Neural progenitor cell (in vitro differentiated cells): ENCODE measurements at regions not wholly inside any gene's neighbourhood (a gene's known extent, or its start where the extent isn't known, plus 50 kb on each side); places are given as distances from the start of the nearest gene placed in this dataset.

Source experiments
- DNase-seq: peaks from one replicate; pipeline ENCODE4 v3.0.0-alpha.2; 2016; ENCODE audit warnings: low spot score
- H2AFZ ChIP-seq: fragments of 200-600 bp; sonication (generic); replicated peaks from 2 replicates; pipeline ENCODE4 v1.6.1; 2016; ENCODE audit warnings: antibody characterized with exemption
- H3F3A ChIP-seq: fragments of 200-600 bp; sonication (generic); 2 replicates; pipeline ENCODE4 v1.6.1; 2016; ENCODE audit warnings: antibody characterized with exemption, low read depth
- H3K27ac ChIP-seq: fragments of 200-600 bp; sonication (generic); 2 replicates; pipeline ENCODE4 v1.5.1; 2016; ENCODE audit warnings: mild to moderate bottlenecking
- H3K27me3 ChIP-seq: fragments of 200-600 bp; sonication (generic); 2 replicates; pipeline ENCODE4 v1.6.1; 2016; ENCODE audit warnings: mild to moderate bottlenecking, moderate library complexity
- H3K36me3 ChIP-seq: fragments of 200-600 bp; sonication (generic); 2 replicates; pipeline ENCODE4 v1.5.1; 2016
- H3K4me1 ChIP-seq: fragments of 200-600 bp; sonication (generic); 2 replicates; pipeline ENCODE4 v1.6.1; 2016; ENCODE audit warnings: mixed run types
- H3K4me2 ChIP-seq: fragments of 200-600 bp; sonication (generic); 2 replicates; pipeline ENCODE4 v1.6.1; 2016
- H3K4me3 ChIP-seq: fragments of 200-600 bp; sonication (generic); 2 replicates; pipeline ENCODE4 v1.5.1; 2016
- H3K79me2 ChIP-seq: fragments of 200-600 bp; sonication (generic); 2 replicates; pipeline ENCODE4 v1.6.1; 2016; ENCODE audit warnings: low read depth
- H3K9ac ChIP-seq: fragments of 200-600 bp; sonication (generic); 2 replicates; pipeline ENCODE4 v1.6.1; 2016
- H3K9me3 ChIP-seq: fragments of 200-600 bp; sonication (generic); 2 replicates; pipeline ENCODE4 v1.5.1; 2016; ENCODE audit warnings: low read depth
- H4K20me1 ChIP-seq: fragments of 200-600 bp; sonication (generic); 2 replicates; pipeline ENCODE4 v1.6.1; 2016; ENCODE audit warnings: low read depth
- H3K27ac Mint-ChIP-seq: 3 replicates; pipeline ENCODE4 v1.8.0; 2021; ENCODE audit warnings: mixed read lengths
- H3K27me3 Mint-ChIP-seq: 2 replicates; pipeline ENCODE4 v1.8.0; 2022; ENCODE audit warnings: low read depth, mild to moderate bottlenecking, inconsistent platforms, moderate library complexity, mixed read lengths; ENCODE audit not compliant: insufficient read depth
- H3K36me3 Mint-ChIP-seq: 3 replicates; pipeline ENCODE4 v1.8.0; 2021; ENCODE audit warnings: mixed read lengths
- H3K4me1 Mint-ChIP-seq: 3 replicates; pipeline ENCODE4 v1.8.0; 2021; ENCODE audit warnings: mixed read lengths
- H3K4me3 Mint-ChIP-seq: 3 replicates; pipeline ENCODE4 v1.8.0; 2021; ENCODE audit warnings: mild to moderate bottlenecking, moderate library complexity, mixed read lengths
- H3K9me3 Mint-ChIP-seq: 3 replicates; pipeline ENCODE4 v1.8.0; 2020; ENCODE audit warnings: mixed read lengths
- EZH2 ChIP-seq: fragments of 200-600 bp; sonication (generic); IDR thresholded peaks from 2 replicates; pipeline ENCODE4 v1.6.1; 2017; ENCODE audit warnings: antibody characterized with exemption, mild to moderate bottlenecking, moderate library complexity
- EZH2phosphoT487 ChIP-seq: fragments of 200-600 bp; sonication (generic); IDR thresholded peaks from 2 replicates; pipeline ENCODE4 v1.6.1; 2017; ENCODE audit warnings: antibody characterized with exemption
- TF ChIP-seq, protein P1 (sequence below): fragments of 200-600 bp; sonication (generic); IDR thresholded peaks from 2 replicates; pipeline ENCODE4 v1.5.1; 2017; ENCODE audit warnings: antibody characterized with exemption, mild to moderate bottlenecking

DNA sequence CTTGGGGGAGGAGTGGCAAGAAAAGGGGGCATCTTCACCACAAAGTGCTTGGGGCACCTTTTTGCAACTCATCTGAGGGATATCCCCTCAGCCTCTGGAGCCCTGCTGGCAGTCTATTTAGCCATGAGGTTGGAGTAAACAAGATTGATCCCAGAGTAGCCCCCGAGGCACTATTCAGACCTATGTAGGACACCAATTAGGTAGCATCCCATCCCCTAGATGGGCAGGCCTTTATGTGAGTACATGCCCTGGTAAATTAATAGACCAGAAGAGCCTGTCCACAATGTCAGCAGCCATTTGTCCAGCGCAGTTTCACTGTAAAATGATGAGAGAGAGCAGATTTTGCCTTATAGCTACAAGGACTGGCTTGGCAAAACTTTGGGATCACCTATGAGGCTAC, 221.4 kb downstream of the DRD1 start:
- TF ChIP-seq EZH2phosphoT487 = no peak
- no peaks in the 10 kb centered on the region for H4K20me1 ChIP-seq
- H2AFZ ChIP-seq = peak overlapping the region; percentile 28
- Mint-ChIP-seq H3K9me3 (no peaks in the 10 kb centered on the region), H3K4me3 (no peak overlapping the region), H3K27ac (no peak overlapping the region), H3K36me3 (no peaks in the 10 kb centered on the region), H3K27me3 (peaks cover 10% of the 10 kb centered on the region), H3K4me1 (peaks cover 26% of the 10 kb centered on the region)
- H3K27ac ChIP-seq = no peak overlapping the region
- no peaks in the 10 kb centered on the region for H3K9me3 ChIP-seq
- no peak overlapping the region for H3K9ac ChIP-seq
- no peak overlapping the region for H3K4me3 ChIP-seq
- H3F3A ChIP-seq = no peaks in the 10 kb centered on the region
- no peaks in the 10 kb centered on the region for H3K79me2 ChIP-seq
- no peak overlapping the region for H3K4me2 ChIP-seq
- H3K4me1 ChIP-seq = peaks cover 15% of the 10 kb centered on the region
- DNase-seq = no peak
- no peaks in the 10 kb centered on the region for H3K27me3 ChIP-seq
- no peaks in the 10 kb centered on the region for H3K36me3 ChIP-seq

GRCh38 chr5:175220549-175220948, 223.4 kb downstream of the DRD1 start:
- H3K9me3 Mint-ChIP-seq = no peaks in the 10 kb centered on the region
- DNase-seq = no peak
- Histone ChIP-seq H3K27me3 (no peaks in the 10 kb centered on the region), H3F3A (no peaks in the 10 kb centered on the region), H3K4me2 (no peak overlapping the region), H3K36me3 (no peaks in the 10 kb centered on the region), H3K27ac (no peak overlapping the region), H2AFZ (no peak overlapping the region), H3K9ac (no peak overlapping the region), H3K9me3 (no peaks in the 10 kb centered on the region), H3K4me1 (peaks cover 15% of the 10 kb centered on the region), H4K20me1 (no peaks in the 10 kb centered on the region), H3K4me3 (no peak overlapping the region), H3K79me2 (no peaks in the 10 kb centered on the region)
- TF ChIP-seq, protein P1, sequence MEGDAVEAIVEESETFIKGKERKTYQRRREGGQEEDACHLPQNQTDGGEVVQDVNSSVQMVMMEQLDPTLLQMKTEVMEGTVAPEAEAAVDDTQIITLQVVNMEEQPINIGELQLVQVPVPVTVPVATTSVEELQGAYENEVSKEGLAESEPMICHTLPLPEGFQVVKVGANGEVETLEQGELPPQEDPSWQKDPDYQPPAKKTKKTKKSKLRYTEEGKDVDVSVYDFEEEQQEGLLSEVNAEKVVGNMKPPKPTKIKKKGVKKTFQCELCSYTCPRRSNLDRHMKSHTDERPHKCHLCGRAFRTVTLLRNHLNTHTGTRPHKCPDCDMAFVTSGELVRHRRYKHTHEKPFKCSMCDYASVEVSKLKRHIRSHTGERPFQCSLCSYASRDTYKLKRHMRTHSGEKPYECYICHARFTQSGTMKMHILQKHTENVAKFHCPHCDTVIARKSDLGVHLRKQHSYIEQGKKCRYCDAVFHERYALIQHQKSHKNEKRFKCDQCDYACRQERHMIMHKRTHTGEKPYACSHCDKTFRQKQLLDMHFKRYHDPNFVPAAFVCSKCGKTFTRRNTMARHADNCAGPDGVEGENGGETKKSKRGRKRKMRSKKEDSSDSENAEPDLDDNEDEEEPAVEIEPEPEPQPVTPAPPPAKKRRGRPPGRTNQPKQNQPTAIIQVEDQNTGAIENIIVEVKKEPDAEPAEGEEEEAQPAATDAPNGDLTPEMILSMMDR = no peak
- TF ChIP-seq EZH2phosphoT487 = no peak
- no peak for TF ChIP-seq EZH2
- no peak overlapping the region for H3K4me3 Mint-ChIP-seq
- H3K4me1 Mint-ChIP-seq = peaks cover 35% of the 10 kb centered on the region
- no peak overlapping the region for H3K27ac Mint-ChIP-seq
- peaks cover 11% of the 10 kb centered on the region for H3K27me3 Mint-ChIP-seq
- H3K36me3 Mint-ChIP-seq = no peaks in the 10 kb centered on the region

- H3K4me2 ChIP-seq = no peak overlapping the region
- no peak overlapping the region for H2AFZ ChIP-seq
- H3K4me3 ChIP-seq = no peak overlapping the region
- TF ChIP-seq EZH2 (no peak), EZH2phosphoT487 (no peak)
- TF ChIP-seq, protein P1 = no peak
- no peaks in the 10 kb centered on the region for H3K27me3 ChIP-seq
- Mint-ChIP-seq H3K9me3 (no peaks in the 10 kb centered on the region), H3K36me3 (no peaks in the 10 kb centered on the region), H3K4me1 (peaks cover 32% of the 10 kb centered on the region), H3K4me3 (no peak overlapping the region), H3K27me3 (peaks cover 11% of the 10 kb centered on the region), H3K27ac (no peak overlapping the region)
- no peaks in the 10 kb centered on the region for H3K79me2 ChIP-seq
- H4K20me1 ChIP-seq = no peaks in the 10 kb centered on the region
- no peak overlapping the region for H3K27ac ChIP-seq
- H3K4me1 ChIP-seq = peaks cover 15% of the 10 kb centered on the region
- no peak overlapping the region for H3K9ac ChIP-seq
- DNase-seq = no peak
- H3F3A ChIP-seq = no peaks in the 10 kb centered on the region
- H3K9me3 ChIP-seq = no peaks in the 10 kb centered on the region
- H3K36me3 ChIP-seq = no peaks in the 10 kb centered on the region
Measured at GRCh38 chr5:175219366-175219765, 224.6 kb downstream of the DRD1 start.

DNA sequence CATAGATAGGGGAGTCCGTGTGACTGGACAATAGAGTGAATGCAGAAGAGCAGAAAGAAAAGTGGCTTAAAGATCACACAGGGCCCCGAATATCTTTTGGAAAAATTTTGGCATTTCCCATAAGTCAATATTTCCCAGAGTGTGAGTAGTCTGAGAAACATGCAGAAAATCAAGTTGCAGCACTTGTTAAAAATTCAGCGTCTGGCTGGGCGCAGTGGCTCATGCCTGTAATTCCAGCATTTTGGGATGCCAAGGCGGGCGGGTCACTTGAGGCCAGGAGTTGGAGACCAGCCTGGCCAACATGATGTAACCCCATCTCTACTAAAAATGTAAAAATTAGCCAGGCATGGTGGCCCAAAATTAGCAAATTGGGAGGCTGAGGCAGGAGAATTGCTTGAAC, 227.0 kb downstream of the DRD1 start:
- TF ChIP-seq, protein P1 = no peak
- no peak for TF ChIP-seq EZH2phosphoT487
- TF ChIP-seq EZH2 = no peak
- Mint-ChIP-seq H3K27ac (no peak overlapping the region), H3K9me3 (no peaks in the 10 kb centered on the region), H3K36me3 (no peaks in the 10 kb centered on the region), H3K27me3 (peaks cover 6% of the 10 kb centered on the region), H3K4me3 (no peak overlapping the region), H3K4me1 (peaks cover 26% of the 10 kb centered on the region)
- Histone ChIP-seq H2AFZ (no peak overlapping the region), H3K79me2 (no peaks in the 10 kb centered on the region), H3K9ac (no peak overlapping the region), H3K4me3 (no peak overlapping the region), H4K20me1 (no peaks in the 10 kb centered on the region), H3K36me3 (no peaks in the 10 kb centered on the region), H3F3A (no peaks in the 10 kb centered on the region), H3K27ac (no peak overlapping the region), H3K27me3 (no peaks in the 10 kb centered on the region), H3K9me3 (no peaks in the 10 kb centered on the region), H3K4me1 (no peaks in the 10 kb centered on the region), H3K4me2 (no peak overlapping the region)
- no peak for DNase-seq
